Ammon's horn (tissue), 1 donor: ENCODE measurements at regions not wholly inside any gene's neighbourhood (a gene's known extent, or its start where the extent isn't known, plus 50 kb on each side); places are given as distances from the start of the nearest gene placed in this dataset.
"Not testable (repeated sequence)": the region's sequence is repeated elsewhere in the genome, so short reads cannot be mapped to it uniquely, and the experiment has no call there.

Experiments
- DNase-seq: peaks from one replicate; pipeline ENCODE4 v3.0.0-alpha.2; 2016; ENCODE audit warnings: low spot score

DNA sequence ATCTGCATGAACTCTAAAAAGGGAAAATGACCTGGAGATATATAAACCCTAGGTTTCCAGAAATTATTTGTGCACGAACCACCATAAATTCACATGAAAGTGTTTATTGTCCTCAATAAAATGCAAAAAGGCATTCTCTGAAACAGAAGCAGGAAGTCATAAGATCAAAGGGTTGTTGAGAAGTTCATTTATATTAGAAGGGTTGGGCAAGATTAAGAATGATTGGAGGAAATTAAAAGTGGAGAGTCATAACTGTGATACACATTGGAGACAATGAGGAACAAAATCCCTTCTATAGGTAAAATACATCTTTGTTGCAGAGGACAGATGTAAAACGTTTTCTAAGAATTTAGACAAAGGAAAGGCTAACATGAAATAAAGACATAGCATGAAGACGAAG lies 476.8 kb downstream of the CBLN4 start:
- no peak for DNase-seq

DNA sequence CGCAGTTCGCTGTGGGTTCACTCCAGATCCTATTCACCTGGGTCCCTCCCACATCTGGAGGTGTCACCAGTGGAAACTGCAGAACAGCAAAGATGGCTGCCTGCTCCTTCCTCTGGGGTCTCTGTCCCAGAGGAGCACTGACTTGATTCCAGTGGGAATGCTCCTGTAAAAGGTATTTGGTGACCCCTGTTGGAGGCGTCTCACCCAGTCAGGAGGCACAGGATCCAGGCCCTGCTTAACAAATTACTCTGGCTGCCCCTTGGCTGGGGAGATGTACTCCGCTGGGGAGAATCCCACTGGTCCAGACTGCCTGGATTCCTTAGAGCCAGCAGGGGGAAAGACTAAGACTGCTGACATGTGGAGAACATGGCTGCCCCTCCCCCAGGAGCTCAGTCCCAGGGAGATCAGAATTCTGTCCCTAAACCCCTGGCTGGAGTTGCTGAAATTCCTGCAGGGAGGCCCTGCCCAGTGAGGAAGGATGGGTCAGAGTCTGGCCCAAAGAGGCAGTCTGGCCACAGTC lies 483.0 kb downstream of the CBLN4 start:
- DNase-seq: no peak

GRCh38 chr20:55517584-55517983 lies 487.7 kb downstream of the CBLN4 start:
- DNase-seq: not testable (repeated sequence)

GRCh38 chr20:55515832-55516231 lies 489.5 kb downstream of the CBLN4 start:
- DNase-seq: no peak

GRCh38 chr20:55514531-55514930 lies 490.8 kb downstream of the CBLN4 start:
- DNase-seq: no peak

- DNase-seq: no peak
Measured at GRCh38 chr20:55513954-55514353, 491.4 kb downstream of the CBLN4 start.

GRCh38 chr20:55500130-55500529 lies 505.2 kb downstream of the CBLN4 start:
- DNase-seq: no peak

DNA sequence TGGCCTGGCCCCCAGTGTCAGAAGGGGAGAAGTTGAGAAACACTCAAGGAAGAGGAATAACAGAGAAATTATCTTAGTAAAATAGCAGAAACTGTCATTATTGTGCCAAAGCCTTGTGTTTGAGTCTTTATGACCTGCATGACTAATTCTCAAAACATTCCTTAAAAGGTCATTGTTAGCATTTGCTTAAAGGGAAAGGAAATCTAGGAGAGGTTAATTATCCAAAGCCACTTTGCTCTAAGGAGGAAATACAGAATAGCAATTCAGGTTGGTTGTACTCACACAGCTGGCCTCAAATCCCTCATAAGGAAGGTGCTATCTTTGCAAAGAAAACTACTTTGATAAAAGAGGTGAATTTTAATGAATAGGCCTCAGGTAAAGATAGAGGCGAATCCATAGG lies 516.7 kb downstream of the CBLN4 start:
- DNase-seq: no peak

DNA sequence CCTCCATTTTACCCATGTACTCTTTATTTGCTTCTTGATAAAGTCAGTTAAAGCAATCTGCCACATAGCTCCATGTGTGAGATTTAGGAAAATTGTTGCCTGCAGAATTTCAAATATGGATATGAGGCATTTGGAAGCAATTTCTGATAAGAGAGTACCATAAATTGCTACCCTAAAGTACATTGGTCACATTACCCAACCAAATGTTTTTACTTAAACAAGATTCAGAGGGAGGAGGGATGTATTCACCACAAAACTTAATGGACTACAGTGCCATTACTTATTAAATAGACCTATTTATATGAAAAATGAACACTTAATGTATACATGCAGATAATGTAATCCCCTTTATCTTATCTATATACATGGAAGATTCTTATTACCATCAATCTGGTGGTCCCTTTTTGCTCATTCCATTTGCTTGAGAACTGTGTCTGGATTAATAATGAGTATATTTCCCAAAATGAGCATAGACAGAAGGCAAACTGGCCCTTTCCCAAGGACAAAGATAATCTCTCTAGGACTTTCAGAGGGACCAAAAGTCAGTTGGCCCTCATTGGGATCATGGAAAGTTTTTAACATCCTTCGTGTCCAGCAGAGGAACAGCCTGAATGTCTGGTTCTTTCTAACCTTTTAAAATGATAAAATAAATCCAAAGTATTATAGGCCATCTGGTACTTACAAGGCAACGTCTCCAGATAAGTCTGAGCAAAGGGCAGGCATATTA lies 526.4 kb downstream of the CBLN4 start:
- DNase-seq: no peak

DNA sequence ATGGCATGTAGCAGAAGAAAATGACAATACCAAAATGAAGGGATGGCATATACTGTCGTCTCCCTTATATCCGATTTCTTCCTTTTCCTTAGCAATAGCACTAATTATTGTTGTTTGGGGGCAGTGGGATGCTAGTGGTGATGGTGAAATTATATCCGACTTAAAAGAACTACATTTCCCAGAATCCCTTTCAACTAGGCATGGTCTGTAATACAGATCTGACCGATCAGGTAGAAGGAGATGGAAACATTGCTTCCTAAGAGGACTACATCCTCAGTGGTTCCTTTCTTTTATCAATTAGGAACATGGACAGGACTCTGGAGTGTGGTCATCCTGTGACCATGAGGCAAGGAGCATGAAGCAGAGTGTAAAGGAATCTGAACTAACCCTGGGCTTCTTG lies 532.6 kb downstream of the CBLN4 start:
- DNase-seq: no peak

DNA sequence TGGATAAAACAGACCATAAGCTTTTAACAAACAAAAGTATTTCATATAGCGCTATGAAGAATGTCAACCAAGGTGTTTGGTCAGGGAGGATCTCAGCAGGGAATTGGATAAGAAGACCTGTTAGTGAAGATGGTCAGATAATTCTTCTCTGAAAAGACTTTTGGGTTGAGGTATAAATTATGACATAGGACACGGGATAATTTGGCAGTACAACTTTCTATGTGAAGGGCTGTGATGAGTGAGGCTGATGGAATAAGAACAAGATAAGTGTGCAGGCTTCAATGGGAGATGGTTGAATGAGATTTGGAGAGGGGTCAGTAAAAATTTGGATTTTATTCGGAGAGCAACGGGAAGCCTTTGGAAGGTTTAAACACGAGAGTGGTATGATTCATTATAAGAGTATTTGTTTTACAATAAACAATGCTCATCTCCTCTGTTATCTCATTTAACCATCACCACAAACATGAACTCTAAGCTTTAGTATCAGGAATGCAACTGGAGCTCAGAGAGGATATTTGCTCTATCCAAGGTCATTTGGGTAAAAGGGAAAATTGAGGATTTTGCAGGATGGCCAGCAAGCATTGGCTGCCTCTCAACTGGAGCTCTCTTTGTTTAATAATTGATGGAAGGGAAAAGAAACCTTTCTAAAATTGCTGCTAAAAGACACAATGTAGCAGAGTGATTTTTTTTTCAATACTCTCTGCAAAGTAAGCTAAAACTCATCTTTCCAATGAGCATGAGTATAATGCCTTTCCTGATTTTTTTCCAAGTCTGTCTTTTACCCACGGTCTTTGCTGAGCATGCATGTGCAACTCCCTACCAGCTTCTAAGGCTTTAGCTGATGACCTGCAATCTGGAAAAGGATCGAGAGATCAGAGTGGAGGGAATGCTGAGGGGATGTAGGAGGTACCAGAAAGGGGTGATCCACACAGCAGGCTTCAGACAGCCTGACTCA lies 534.0 kb downstream of the CBLN4 start:
- DNase-seq: no peak

- no peak for DNase-seq
Measured at GRCh38 chr20:55469074-55469473, 536.2 kb downstream of the CBLN4 start.

DNA sequence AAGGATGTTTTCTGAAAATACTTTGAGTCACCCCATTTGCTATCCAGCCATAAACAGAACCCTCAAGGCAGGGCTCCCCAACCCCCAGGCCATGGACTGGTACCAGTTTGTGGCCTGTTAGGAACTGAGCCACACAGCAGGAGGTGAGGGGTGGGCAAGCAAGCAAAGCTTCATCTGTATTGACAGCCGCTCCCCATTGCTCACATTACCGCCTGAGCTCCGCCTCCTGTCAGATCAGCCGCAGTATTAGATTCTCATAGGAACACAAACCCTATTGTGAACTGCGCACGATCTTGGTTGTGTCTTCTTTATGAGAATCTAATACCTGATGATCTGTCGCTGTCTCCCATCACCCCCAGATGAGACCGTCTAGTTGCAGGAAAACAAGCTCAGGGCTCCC lies 543.8 kb downstream of the CBLN4 start:
- no peak for DNase-seq

DNA sequence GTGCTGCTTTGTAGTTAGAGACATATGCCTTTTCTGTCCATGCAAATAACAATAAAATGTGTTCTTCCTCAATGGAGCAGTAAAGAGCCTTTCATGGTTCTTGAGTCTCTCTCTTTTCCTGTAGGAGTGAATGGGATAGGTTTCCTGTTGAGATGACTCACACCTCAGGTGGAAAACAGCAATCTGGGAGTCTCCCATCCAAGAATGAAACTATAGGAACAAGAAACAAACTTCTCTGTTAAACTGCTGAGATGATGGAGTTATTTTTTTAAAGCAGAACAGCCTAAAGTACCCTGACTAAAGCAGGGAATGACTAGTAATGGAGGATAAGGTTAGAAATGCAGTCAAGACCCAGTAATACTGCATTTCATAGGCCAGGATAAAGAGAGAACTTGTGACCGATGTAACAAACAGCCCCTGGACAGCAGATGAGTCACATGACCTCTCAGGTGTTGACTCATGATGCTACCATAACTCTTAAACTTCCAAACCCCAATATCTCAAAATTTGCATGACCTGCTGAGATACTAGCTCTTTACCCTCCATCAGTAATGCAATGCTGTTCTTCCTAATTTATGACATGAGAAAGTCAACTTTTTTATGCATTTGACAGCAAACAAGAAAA lies 548.9 kb downstream of the CBLN4 start:
- DNase-seq: no peak

DNA sequence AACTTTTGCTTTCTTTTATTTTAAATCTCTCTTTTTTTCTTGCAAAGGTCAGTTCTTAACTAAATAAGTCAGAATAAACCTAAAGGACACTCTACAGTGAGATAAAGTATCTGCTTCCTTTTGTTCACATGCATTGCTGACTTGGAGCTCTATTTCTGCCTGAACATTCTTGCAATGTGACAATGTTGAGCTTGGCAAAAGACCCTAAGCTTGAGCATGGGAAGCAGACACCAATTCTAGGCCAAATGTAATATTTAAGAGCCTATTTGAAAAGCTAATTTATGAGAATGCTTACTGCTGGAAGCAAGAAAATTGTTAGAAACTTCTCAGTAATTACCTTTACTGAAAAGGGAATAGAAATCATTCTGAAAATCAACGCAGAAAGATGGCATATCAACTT lies 556.2 kb downstream of the CBLN4 start:
- DNase-seq: no peak

- no peak for DNase-seq
Measured at GRCh38 chr20:55446301-55446700, 559.0 kb downstream of the CBLN4 start.

GRCh38 chr20:55439070-55439469 lies 566.2 kb downstream of the CBLN4 start:
- no peak for DNase-seq

DNA sequence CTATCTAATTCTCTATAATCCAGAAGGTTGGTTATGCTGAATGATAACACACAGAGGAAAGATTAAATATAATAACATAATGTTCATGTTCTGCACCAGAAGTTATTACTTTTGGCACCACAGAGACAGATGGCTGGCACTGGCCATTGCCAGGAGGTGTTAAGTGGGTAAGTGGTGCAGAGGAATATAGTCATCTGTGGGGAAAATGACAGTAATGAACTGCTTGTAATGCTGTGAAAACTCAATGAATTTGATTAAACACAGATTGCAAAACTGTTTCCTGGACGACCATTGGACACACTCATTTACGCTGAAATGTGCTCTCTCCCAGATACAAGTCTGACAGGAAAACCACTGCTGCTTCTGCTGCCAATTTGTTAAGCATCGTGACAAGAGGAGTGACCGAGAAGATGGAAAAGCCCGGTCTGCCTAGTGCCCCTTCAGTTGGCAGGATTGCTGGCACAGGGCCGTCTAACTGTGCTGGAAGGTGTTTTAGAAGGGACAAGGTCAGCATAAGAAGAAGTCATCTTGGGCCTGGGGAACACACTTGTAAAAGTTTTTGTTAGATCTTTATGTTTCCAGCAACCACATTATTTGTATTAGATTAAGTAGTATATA lies 567.4 kb downstream of the CBLN4 start:
- DNase-seq: peak; percentile 40

DNA sequence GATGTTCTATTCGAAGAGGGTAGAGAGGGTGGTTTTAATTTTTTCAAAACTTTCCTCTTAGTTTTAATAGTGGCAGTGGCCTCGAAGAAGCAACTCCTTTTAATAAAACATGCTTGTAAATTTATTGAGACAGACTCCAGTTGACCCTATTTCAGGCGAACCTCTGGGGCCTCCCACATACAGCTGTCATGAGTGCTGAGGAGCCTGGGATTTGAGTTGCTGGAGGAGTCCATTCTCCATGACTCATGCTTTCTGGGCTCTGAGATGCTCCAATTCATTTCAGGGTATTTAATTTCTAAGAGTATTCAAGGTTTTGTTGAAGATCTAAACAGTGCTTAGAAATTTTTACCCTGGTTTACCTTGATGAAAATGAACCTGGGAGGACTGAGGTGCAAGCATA lies 580.4 kb downstream of the CBLN4 start:
- peak; percentile 3 for DNase-seq

DNA sequence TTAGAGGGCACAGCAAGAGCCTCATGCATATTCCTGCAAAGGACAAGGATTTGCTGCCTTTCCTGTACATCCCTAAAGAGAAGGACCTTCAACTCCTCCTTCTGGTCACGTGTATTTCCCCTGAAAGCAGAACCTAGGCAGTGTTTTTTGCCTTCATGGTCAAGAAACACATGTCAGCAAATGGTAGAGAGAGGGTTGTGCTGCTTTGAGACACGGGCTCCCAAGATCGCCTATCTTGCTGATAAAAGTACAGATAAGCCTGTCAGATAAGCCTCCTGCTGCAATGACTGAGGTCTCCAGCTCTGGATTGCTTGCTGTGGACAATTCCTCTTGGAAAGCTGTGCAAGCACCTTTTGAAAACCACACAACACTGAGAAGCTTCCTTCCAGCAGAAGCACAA lies 580.8 kb downstream of the CBLN4 start:
- no peak for DNase-seq

DNA sequence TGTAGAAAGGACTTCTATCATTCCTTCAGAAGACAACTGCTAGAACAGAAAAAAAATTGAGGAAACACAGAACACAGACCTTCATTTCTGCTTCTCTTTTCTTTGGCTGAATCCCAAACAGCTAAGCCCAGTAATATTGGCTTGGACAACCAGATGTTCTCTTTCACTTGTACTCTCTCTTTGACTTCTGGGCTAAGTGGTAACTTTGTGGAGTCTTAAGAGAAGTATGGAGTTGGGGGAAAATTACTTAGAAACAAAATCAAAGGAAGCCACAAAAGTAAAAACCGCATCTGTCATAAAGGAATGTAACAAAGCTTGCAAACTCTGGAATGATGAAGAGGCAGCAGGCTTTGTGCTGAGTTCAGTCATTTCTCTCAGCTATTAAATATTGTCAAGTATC lies 587.5 kb downstream of the CBLN4 start:
- DNase-seq: no peak

DNA sequence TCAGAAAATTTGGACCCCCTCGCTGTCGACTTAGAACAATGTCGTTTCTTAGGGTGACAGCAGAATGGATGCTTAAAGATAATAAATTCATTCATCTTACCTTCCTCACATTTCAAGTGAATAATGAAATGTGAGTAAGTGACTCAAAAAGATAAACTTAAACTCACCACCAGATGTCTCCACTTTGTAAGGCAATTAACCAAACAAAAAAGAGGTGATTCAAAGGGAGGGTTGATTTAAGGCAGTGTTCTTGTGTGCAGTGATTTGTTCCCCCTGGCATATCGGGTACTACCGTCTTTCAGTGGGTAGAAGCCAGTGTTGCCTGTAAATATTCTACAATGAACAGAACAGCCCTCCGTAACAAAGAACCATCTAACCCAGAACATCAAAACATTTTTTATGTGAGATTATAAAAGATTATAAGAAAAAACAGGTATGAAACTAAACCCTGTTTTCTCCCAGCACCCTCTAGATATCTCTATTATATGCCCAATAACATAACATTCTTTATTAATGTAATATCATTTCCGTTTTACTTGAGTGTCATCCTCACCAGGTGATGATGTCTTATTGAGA lies 589.7 kb downstream of the CBLN4 start:
- peak; percentile 46 for DNase-seq
